Nephron (organoid): ENCODE measurements at regions not wholly inside any gene's neighbourhood (a gene's known extent, or its start where the extent isn't known, plus 50 kb on each side); places are given as distances from the start of the nearest gene placed in this dataset.

Experiments used
- H3K27ac Mint-ChIP-seq, 3 experiments: 2 replicates each; pipeline ENCODE4 v1.8.0; 2020; ENCODE audit warnings: mixed read lengths in 3 of 3, mild to moderate bottlenecking in 2 of 3, moderate library complexity in 1 of 3
- H3K27me3 Mint-ChIP-seq: 2 replicates; pipeline ENCODE4 v1.8.0; 2021; ENCODE audit warnings: low read depth, mild to moderate bottlenecking, moderate library complexity, mixed read lengths
- H3K36me3 Mint-ChIP-seq: 2 replicates; pipeline ENCODE4 v1.8.0; 2020; ENCODE audit warnings: low read depth, mixed read lengths
- H3K4me1 Mint-ChIP-seq: 2 replicates; pipeline ENCODE4 v1.8.0; 2020; ENCODE audit warnings: mixed read lengths
- H3K4me3 Mint-ChIP-seq, 3 experiments: 2 replicates each; pipeline ENCODE4 v1.8.0; 2020; ENCODE audit warnings: mild to moderate bottlenecking in 3 of 3, mixed read lengths in 3 of 3, moderate library complexity in 2 of 3
- H3K9me3 Mint-ChIP-seq: 2 replicates; pipeline ENCODE4 v1.8.0; 2020; ENCODE audit warnings: mixed read lengths
- TF ChIP-seq, protein P1 (sequence below), 3 experiments: fragments of 200-600 bp; sonication (generic); IDR thresholded peaks; one replicate each; pipeline ENCODE4 v1.5.0; 2021; ENCODE audit warnings: antibody characterized with exemption in 3 of 3; ENCODE audit not compliant: unreplicated experiment in 3 of 3

DNA sequence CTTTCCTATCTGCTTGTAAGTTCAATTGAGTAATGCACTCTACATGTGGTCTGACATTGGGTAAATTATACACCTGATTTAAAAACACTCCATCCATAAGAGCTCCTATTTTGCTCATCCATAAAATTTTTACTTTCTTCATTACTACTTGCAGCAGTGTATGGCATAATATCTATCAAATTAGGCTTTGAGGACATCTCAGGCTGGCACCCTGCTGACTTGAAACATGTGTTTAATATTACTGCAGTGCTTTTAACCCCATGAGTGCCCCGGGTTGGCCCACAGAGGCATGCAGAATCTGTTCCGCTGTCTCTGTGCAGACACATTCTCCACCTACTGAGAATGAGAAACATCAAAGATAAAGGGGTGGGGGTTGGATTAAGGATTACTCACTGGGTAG lies 249.9 kb upstream of the DNAJC19 start:
- TF ChIP-seq, protein P1, sequence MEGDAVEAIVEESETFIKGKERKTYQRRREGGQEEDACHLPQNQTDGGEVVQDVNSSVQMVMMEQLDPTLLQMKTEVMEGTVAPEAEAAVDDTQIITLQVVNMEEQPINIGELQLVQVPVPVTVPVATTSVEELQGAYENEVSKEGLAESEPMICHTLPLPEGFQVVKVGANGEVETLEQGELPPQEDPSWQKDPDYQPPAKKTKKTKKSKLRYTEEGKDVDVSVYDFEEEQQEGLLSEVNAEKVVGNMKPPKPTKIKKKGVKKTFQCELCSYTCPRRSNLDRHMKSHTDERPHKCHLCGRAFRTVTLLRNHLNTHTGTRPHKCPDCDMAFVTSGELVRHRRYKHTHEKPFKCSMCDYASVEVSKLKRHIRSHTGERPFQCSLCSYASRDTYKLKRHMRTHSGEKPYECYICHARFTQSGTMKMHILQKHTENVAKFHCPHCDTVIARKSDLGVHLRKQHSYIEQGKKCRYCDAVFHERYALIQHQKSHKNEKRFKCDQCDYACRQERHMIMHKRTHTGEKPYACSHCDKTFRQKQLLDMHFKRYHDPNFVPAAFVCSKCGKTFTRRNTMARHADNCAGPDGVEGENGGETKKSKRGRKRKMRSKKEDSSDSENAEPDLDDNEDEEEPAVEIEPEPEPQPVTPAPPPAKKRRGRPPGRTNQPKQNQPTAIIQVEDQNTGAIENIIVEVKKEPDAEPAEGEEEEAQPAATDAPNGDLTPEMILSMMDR (IDR thresholded peaks at IDR 0.05; ENCODE audit: unreplicated experiment in 3 of 3) = no peak

DNA sequence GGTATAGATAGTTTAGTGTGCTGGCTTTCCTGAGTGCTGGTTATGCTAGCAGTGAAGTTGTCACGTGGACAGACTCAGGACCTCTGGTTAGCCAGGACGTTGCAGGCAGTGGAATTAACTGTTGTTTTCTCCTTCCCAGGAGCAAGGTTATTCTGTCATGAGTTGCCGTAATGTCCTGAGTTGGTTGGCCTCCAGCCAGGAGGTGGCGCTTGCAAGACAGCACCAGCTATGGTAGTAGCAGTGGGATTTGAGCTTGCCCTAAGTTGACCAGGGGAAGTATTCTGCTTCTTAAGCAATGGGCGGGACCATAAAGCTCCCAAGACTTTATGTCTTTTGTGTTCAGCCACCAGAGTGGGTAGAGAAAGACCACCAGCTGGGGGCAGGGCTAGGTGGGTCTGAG lies 240.7 kb upstream of the DNAJC19 start:
- H3K27me3 Mint-ChIP-seq = no peaks in the 10 kb centered on the region
- no peaks in the 10 kb centered on the region for H3K36me3 Mint-ChIP-seq
- H3K4me3 Mint-ChIP-seq = no peak overlapping the region
- H3K4me1 Mint-ChIP-seq = no peaks in the 10 kb centered on the region
- no peak overlapping the region for H3K27ac Mint-ChIP-seq
- H3K9me3 Mint-ChIP-seq = no peaks in the 10 kb centered on the region
- TF ChIP-seq, protein P1 (IDR thresholded peaks at IDR 0.05; ENCODE audit: unreplicated experiment in 3 of 3) = no peak

More for the DNA sequence above, 249.9 kb upstream of the DNAJC19 start:
- Mint-ChIP-seq H3K9me3 (no peaks in the 10 kb centered on the region), H3K4me3 (no peak overlapping the region), H3K4me1 (no peaks in the 10 kb centered on the region), H3K27ac (no peak overlapping the region), H3K36me3 (no peaks in the 10 kb centered on the region), H3K27me3 (no peaks in the 10 kb centered on the region)

DNA sequence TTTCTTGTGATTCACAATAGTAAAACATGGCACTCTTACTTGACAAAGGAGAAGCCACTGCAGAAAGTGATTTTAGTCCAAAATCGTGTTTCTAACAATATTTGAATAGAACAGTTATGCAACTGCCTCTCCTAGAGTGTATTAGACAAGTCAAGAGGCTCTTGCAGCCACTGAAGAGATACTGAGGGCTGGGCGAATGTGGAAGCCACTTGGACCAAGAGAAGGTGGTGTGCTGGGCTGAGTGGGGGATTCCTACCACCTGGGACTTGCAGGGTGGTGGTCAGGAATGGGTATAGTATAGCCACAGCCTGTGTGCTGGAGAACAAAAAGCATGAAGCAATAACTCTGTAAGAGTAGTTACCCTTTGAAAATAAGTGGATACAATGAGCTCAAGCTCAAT lies 223.8 kb upstream of the DNAJC19 start:
- Mint-ChIP-seq H3K27me3 (peaks cover 3% of the 10 kb centered on the region), H3K4me1 (no peaks in the 10 kb centered on the region), H3K9me3 (no peaks in the 10 kb centered on the region), H3K36me3 (no peaks in the 10 kb centered on the region), H3K4me3 (no peak overlapping the region), H3K27ac (no peak overlapping the region)
- TF ChIP-seq, protein P1 (IDR thresholded peaks at IDR 0.05; ENCODE audit: unreplicated experiment in 3 of 3) = no peak

DNA sequence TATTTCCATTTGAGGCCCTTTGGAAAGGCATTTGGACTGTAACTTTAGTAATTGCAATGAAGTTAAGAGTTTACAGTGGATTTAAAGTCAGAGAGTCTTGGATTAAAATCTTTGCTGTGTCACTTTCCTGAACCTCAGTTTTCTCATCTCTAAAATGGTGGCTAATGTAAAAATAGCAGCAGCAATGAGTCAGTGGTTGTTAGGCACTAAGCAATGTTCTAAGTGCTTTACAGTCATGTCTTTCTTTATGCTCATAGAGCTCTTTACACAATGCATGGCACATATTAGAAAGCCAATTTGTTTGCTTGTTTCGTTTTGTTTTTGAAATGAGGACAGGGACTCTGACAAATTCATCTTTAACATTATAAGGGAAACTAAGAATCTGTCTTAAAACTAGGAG lies 222.7 kb upstream of the DNAJC19 start:
- no peaks in the 10 kb centered on the region for H3K36me3 Mint-ChIP-seq
- H3K27ac Mint-ChIP-seq = no peak overlapping the region
- H3K9me3 Mint-ChIP-seq = no peaks in the 10 kb centered on the region
- no peaks in the 10 kb centered on the region for H3K4me1 Mint-ChIP-seq
- TF ChIP-seq, protein P1 (IDR thresholded peaks at IDR 0.05; ENCODE audit: unreplicated experiment in 3 of 3) = no peak
- H3K4me3 Mint-ChIP-seq = no peak overlapping the region
- H3K27me3 Mint-ChIP-seq = peaks cover 3% of the 10 kb centered on the region

DNA sequence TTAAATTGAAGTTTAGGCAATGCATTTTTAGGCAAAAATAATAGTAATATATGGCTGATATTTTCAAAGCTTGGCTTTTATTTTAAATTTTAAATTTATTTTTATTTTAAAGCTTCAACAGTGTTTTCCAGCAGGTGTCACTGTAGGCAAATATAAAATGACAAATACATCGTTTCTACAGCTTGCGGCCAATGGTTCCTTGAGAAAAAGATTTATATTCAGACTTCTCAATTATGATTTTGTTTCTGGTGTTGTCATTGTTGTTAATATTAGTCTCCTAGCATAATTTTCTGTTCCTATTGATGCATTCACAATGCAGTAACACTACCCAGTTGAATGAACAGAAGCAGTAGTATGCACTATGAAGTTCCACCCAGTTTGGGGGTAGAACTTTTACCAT lies 220.7 kb upstream of the DNAJC19 start:
- H3K36me3 Mint-ChIP-seq = no peaks in the 10 kb centered on the region
- TF ChIP-seq, protein P1 (IDR thresholded peaks at IDR 0.05; ENCODE audit: unreplicated experiment in 3 of 3) = peak; percentile 43 to 69 (median 49)
- H3K9me3 Mint-ChIP-seq = no peaks in the 10 kb centered on the region
- no peak overlapping the region for H3K4me3 Mint-ChIP-seq
- H3K27ac Mint-ChIP-seq = no peak overlapping the region
- H3K4me1 Mint-ChIP-seq = no peaks in the 10 kb centered on the region
- peaks cover 3% of the 10 kb centered on the region for H3K27me3 Mint-ChIP-seq

DNA sequence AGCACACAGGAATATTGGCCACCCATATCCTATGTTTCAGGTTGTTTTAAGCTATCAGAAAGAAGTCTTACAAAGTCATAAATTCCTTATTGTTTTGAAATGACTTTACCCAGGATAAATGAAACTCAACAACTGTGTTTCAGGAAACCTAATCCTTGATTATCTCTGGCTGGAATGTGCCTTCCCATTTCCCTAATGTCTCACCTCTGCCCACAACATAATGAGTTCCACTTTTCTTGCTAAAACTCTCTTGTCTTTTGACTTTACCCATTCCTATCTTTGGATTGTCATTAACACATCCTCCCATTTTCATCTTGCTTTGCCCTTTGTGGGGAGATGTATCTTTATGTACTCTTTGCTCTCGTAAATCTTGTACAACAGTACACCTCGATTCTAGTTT lies 200.0 kb upstream of the DNAJC19 start:
- H3K9me3 Mint-ChIP-seq = no peaks in the 10 kb centered on the region
- no peak overlapping the region for H3K4me3 Mint-ChIP-seq
- no peak overlapping the region for H3K27ac Mint-ChIP-seq
- H3K27me3 Mint-ChIP-seq = no peaks in the 10 kb centered on the region
- no peaks in the 10 kb centered on the region for H3K36me3 Mint-ChIP-seq
- TF ChIP-seq, protein P1 (IDR thresholded peaks at IDR 0.05; ENCODE audit: unreplicated experiment in 3 of 3) = no peak
- no peaks in the 10 kb centered on the region for H3K4me1 Mint-ChIP-seq
